Mucosa of descending colon (tissue), 3 donors: ENCODE measurements at regions not wholly inside any gene's neighbourhood (a gene's known extent, or its start where the extent isn't known, plus 50 kb on each side); places are given as distances from the start of the nearest gene placed in this dataset.

ENCODE experiments used
- ATAC-seq: fragments of 200-7000 bp; cut with Tn5 transposase; one replicate; pipeline ENCODE4 v1.9.1; 2020; ENCODE audit warnings: mild to moderate bottlenecking, moderate library complexity
- DNase-seq, 3 donors: peaks; one replicate each; pipeline ENCODE4 v3.0.0-alpha.2; 2020
- H3K36me3 ChIP-seq: fragments of 200-600 bp; one replicate; pipeline ENCODE4 v1.8.0; 2021; ENCODE audit warnings: low read depth, mild to moderate bottlenecking
- H3K4me1 ChIP-seq: fragments of 200-600 bp; one replicate; pipeline ENCODE4 v1.8.0; 2021; ENCODE audit warnings: low read depth, mild to moderate bottlenecking
- H3K4me3 ChIP-seq: fragments of 200-600 bp; one replicate; pipeline ENCODE4 v1.8.0; 2021; ENCODE audit warnings: mild to moderate bottlenecking
- H3K9me3 ChIP-seq: fragments of 200-600 bp; one replicate; pipeline ENCODE4 v1.8.0; 2021; ENCODE audit warnings: mild to moderate bottlenecking
- intact Hi-C, 2 donors: fragments of 100-400 bp; cut with DNase I in 1 of 2; cut with micrococcal nuclease in 1 of 2; formaldehyde crosslinking; loops; one replicate each; pipeline versions ENCODE4 v1.11.0 to v1.11.1; 2022; cut with DNase I, micrococcal nuclease
- TF ChIP-seq, protein P1 (sequence below): fragments of 200-600 bp; IDR thresholded peaks from one replicate; pipeline ENCODE4 v1.8.0; 2022; ENCODE audit warnings: antibody characterized with exemption, mild to moderate bottlenecking
- donor health status: DM: no; HTN: no; CAD: no; lungs with moderate emphysema.
- donor health status: DM: no; HTN: no; CAD: no.
- donor health status: DM: no; HTN: yes; CAD: no.

DNA sequence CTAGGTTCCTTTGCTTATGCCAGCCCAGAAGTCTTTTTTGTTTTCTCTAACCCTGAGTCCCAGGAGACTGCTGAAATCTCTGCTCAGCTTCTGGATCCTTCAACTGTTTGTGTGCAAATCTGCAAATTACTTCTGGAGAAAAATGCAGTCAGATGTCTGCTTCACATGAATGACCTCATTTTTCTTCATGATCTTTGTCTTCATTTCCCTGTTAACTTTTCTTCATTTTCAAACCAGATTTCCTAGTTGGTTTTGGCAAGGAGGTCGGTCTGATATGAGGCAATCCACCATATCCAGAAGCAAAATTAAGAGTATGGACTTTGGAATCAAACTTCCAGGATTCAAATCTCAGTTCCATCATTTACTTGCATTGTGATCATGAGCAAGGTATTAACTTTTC lies 66.8 kb downstream of the ZNF503 start:
- no peaks in the 10 kb centered on the region for H3K9me3 ChIP-seq
- H3K4me3 ChIP-seq: no peak overlapping the region
- TF ChIP-seq, protein P1, sequence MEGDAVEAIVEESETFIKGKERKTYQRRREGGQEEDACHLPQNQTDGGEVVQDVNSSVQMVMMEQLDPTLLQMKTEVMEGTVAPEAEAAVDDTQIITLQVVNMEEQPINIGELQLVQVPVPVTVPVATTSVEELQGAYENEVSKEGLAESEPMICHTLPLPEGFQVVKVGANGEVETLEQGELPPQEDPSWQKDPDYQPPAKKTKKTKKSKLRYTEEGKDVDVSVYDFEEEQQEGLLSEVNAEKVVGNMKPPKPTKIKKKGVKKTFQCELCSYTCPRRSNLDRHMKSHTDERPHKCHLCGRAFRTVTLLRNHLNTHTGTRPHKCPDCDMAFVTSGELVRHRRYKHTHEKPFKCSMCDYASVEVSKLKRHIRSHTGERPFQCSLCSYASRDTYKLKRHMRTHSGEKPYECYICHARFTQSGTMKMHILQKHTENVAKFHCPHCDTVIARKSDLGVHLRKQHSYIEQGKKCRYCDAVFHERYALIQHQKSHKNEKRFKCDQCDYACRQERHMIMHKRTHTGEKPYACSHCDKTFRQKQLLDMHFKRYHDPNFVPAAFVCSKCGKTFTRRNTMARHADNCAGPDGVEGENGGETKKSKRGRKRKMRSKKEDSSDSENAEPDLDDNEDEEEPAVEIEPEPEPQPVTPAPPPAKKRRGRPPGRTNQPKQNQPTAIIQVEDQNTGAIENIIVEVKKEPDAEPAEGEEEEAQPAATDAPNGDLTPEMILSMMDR: no peak
- H3K4me1 ChIP-seq: no peaks in the 10 kb centered on the region
- intact Hi-C loops: no loop called here
- ATAC-seq (peak; percentile 16), DNase-seq (no peak)
- no peaks in the 10 kb centered on the region for H3K36me3 ChIP-seq

DNA sequence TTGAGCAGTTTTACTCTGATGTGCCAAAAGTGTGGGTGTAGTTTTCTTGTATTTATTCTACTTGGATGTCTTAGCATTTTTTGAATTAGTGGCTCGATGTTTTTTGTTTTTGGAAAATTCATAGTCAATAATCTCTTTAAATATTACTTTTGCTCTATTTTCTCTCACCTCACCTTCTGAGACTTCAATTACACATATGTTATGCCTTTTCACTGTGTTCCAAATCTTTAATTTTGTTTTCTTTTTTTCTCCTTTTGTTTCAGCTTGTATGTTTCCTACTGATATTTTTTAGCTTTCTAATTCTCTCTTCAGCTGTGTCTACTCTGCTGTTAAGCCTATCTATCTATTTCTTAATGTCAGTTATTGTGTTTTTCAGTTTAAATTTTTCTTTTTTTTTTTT lies 69.5 kb downstream of the ZNF503 start:
- no peak for DNase-seq
- H3K9me3 ChIP-seq: no peaks in the 10 kb centered on the region
- TF ChIP-seq, protein P1: no peak
- no peak overlapping the region for H3K4me3 ChIP-seq
- ATAC-seq: no peak
- no peaks in the 10 kb centered on the region for H3K4me1 ChIP-seq
- H3K36me3 ChIP-seq: no peaks in the 10 kb centered on the region
- intact Hi-C loops: no loop called here

DNA sequence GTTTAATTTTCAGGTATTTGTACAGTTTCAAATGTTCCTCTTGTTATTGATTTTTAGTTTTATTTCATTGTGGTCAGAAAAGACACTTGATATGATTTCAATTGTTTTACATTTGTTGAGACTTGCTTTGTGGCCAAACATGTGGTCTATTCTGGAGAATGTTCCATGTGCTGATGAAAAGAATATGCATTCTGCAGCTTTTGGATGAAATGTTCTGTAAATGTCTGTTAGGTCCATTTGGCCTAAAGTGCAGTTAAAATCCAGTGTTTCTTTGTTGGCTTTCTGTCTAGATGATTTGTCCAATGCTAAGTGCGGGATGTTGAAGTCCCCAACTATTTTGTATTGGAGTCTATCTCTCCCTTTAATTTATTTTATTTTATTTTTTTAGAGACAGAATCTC lies 70.5 kb downstream of the ZNF503 start:
- Histone ChIP-seq H3K9me3 (no peaks in the 10 kb centered on the region), H3K36me3 (no peaks in the 10 kb centered on the region), H3K4me3 (no peak overlapping the region), H3K4me1 (no peaks in the 10 kb centered on the region)
- TF ChIP-seq, protein P1: no peak
- DNase-seq (no peak), ATAC-seq (no peak)
- intact Hi-C loops: no loop called here

DNA sequence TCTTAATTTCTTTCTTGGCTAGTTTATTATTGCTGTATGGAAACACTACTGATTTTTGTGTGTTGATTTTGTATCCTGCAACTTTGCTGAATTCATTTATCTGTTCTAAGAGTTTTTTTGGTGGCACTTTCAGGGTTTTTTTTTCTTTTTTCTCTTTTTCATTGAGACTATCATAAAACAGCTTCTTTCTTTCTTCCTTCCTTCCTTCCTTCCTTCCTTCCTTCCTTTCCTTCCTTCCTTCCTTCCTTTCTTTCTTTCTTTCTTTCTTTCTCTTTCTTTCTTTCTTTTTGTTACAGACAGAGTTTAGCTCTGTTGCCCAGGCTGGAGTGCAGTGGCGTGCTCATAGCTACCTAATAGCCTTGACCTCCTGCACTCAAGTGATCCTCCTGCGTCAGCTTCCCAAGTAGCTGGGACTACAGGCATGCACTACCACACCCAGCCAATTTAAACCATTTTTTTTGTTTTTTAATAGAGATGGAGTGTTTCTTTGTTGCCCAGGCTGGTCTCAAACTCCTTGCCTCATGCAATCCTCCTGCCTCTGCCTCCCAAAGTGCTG lies 72.3 kb downstream of the ZNF503 start:
- no peaks in the 10 kb centered on the region for H3K36me3 ChIP-seq
- no peaks in the 10 kb centered on the region for H3K9me3 ChIP-seq
- TF ChIP-seq, protein P1: no peak
- intact Hi-C loops: no loop called here
- ATAC-seq: no peak
- no peaks in the 10 kb centered on the region for H3K4me1 ChIP-seq
- no peak for DNase-seq
- no peak overlapping the region for H3K4me3 ChIP-seq

DNA sequence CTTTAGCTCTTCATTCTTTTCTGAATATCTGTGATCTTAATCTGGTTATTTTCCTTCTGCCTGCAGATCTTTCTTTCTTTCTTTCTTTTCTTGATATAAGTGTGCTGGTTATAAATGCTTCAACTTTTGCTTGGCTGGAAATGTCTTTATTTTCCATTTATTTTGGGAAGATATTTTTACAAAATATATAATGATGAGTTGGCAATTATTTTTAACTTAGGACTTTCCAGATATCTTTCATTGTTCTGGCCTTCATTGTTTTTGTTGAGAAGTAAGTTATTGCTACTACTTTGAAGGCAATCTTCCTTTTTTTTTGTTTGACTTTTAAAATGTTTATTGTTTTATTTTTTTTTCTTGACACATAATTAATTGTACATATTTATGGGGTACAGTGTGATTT lies 75.3 kb downstream of the ZNF503 start:
- DNase-seq (no peak), ATAC-seq (no peak)
- Histone ChIP-seq H3K4me1 (no peaks in the 10 kb centered on the region), H3K9me3 (no peaks in the 10 kb centered on the region), H3K36me3 (no peaks in the 10 kb centered on the region), H3K4me3 (no peak overlapping the region)
- TF ChIP-seq, protein P1: no peak
- intact Hi-C loops: no loop called here

DNA sequence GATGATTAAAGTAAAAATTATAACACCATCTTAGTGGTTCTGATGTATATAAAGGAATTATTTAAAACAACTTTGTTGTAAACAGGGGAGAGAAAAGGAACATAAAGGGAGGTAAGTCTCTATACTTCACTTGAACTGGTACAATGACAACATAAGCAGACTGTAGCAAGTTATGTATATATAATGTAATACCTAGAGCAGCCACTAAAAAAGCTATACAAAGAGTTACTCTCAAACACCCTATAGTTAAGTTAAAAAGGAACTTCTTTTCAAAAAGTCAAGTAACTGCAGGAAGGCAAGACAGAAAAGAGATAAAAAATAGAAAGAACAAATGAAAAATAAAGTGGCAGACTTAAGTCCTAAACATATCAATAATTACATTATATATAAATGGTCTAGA lies 82.3 kb downstream of the ZNF503 start:
- Histone ChIP-seq H3K9me3 (peaks cover 12% of the 10 kb centered on the region), H3K4me1 (no peaks in the 10 kb centered on the region), H3K36me3 (no peaks in the 10 kb centered on the region), H3K4me3 (no peak overlapping the region)
- DNase-seq (no peak), ATAC-seq (no peak)
- intact Hi-C loops: no loop called here
- TF ChIP-seq, protein P1: no peak
